ENCODE measurements at regions not wholly inside any gene's neighbourhood (a gene's known extent, or its start where the extent isn't known, plus 50 kb on each side); places are given as distances from the start of the nearest gene placed in this dataset.

DNA sequence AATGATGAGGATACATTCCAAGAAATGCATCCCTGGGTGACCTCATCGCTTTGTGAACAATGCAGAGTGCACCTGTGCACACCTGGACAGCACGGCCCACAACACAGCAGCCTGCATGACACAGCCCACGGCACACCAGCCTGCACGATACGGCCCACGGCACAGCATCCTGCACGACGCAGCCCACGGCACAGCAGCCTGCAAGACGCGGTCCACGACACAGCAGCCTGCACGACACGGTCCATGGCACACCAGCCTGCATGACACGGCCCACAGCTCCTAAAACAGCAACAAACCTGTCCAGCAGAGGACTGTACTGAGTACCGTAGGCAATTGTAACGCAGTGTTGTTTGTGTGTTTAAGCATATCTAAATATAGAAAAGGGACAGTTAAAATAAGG lies 134.7 kb upstream of the PPP2R2D start:
- TF ChIP-seq, protein P1, sequence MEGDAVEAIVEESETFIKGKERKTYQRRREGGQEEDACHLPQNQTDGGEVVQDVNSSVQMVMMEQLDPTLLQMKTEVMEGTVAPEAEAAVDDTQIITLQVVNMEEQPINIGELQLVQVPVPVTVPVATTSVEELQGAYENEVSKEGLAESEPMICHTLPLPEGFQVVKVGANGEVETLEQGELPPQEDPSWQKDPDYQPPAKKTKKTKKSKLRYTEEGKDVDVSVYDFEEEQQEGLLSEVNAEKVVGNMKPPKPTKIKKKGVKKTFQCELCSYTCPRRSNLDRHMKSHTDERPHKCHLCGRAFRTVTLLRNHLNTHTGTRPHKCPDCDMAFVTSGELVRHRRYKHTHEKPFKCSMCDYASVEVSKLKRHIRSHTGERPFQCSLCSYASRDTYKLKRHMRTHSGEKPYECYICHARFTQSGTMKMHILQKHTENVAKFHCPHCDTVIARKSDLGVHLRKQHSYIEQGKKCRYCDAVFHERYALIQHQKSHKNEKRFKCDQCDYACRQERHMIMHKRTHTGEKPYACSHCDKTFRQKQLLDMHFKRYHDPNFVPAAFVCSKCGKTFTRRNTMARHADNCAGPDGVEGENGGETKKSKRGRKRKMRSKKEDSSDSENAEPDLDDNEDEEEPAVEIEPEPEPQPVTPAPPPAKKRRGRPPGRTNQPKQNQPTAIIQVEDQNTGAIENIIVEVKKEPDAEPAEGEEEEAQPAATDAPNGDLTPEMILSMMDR (IDR thresholded peaks at IDR 0.05; ENCODE audit: low read depth, low read length) = no peak
- DNase-seq (ENCODE audit: extremely low read depth, low read depth) = no peak

DNA sequence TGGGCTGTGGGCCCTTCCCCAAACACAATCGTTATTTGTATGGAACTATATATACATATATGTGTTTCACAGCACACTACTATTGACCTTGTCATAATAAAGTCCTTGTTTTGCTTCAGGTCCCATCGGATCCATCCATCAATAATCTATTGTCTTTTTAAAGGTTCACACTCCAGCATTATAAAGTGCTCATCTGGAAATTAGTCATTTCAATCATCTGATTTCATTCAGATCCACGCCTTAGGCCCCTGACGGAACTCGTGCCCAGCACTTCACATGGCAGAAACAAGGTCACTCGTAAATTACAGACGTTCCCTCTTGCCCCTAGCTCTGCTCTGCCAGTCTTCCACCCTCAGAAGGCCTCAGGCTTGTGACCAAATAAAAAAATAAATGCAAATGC lies 133.1 kb upstream of the PPP2R2D start:
- no peak for DNase-seq (ENCODE audit: extremely low read depth, low read depth)
- TF ChIP-seq, protein P1 (IDR thresholded peaks at IDR 0.05; ENCODE audit: low read depth, low read length) = no peak

DNA sequence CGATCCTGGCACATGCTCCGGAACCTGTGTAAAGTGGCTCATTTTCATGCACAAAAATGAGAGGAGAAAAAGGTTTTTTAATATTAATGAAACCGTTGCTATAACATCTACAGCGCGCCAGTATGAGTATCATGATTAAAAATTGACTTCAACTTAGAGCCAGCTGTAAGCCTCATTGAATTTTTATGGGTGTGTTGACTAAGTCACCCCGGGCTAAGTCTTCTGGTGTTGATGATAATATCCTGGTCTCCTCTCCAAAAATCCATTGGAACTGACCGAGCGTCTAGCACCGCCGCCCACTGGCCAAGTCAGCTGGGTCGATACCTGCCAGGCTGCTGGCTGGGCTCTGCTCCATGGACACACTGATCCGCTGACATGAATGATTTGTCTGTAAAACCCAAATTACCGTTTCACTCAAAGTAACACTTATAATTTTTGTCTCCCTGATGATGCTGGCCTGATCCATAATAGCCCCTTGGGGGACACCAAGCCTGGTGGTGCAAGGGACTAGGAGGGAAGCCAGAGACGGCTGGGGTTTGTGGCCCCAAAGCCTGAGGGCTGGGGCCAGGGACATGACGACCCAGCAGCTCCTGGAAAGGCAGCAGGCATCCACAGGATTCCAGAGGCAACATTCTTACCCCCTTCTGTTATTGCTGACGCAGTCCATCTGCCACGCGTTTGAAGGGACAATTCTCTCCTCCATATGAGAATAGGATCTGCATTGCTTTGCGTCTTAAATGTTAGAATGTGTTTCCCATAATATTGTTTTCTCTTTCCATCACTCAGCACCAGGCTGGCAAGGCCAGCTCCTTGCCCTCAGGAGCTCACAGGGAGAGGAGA lies 131.0 kb upstream of the PPP2R2D start:
- TF ChIP-seq, protein P1 (IDR thresholded peaks at IDR 0.05; ENCODE audit: low read depth, low read length) = no peak
- no peak for DNase-seq (ENCODE audit: extremely low read depth, low read depth)

DNA sequence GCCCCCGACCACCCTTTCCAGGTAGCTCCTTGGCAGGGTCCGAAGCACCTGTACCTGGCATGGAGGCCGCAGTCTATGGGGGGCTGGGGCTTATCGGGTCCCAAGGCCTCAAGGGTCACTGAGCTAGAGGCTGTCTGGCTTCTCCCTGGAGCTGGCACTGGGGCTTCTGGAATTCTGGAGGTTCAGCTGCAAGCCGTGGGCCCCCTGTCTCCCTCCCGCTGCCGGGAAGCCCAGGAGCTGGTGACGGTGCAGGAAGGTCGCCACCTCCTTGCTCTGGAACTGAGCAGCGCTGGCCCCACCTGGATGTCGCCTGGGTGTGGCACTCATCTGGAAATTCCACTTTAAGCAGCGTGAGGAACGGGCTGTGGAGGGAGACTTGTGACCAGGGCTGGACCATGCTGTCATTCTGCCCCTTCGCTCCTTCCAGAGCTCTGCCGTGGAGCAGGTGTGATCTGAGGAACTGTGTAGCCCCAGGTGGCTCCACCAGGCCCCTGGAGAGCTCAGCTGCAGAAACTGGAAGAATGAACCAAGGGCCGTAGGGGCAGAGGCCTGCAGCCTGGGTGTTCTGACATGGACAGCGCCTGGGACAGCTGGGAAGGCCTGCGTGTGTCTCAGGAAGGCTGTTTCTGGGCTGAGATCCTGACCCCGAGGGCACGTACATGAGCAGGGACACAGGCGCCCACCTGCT lies 129.7 kb upstream of the PPP2R2D start:
- TF ChIP-seq, protein P1 (IDR thresholded peaks at IDR 0.05; ENCODE audit: low read depth, low read length) = no peak
- DNase-seq (ENCODE audit: extremely low read depth, low read depth) = no peak

DNA sequence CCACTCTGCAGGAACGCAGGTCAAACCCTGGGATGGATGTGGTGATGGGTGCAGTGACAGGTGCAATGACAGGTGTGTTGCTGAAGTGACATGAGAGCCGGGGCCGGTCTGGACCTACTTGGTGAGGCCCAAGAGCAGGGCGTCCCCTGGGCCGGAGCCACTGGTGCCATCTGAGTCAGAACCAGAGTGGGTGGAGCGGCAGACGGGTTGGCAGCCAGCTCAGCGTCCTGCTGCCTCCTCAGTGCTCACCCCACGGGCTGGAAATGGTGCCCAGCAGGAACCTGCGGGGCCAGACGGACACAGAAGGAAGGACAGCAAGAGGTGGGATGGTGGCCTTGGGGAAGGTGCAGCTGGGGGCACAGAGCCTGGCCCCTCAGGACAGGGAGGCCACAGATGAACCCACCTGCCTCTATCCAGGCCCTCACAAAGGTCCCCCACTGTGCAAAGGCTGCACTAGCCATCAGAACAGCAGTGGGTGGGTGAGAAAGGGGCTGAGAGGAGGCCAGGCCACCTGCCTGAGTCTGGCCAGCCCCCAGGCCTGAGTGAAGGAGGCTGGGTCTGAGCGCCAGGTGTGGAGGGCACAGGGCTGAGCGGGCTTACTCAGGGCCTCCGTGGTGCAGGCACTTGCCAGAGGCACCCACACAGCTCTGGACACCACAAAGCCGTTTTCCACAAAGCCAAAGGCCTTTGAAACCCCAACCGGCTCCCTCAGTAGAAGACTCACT lies 129.0 kb upstream of the PPP2R2D start:
- no peak for DNase-seq (ENCODE audit: extremely low read depth, low read depth)
- TF ChIP-seq, protein P1 (IDR thresholded peaks at IDR 0.05; ENCODE audit: low read depth, low read length) = no peak

DNA sequence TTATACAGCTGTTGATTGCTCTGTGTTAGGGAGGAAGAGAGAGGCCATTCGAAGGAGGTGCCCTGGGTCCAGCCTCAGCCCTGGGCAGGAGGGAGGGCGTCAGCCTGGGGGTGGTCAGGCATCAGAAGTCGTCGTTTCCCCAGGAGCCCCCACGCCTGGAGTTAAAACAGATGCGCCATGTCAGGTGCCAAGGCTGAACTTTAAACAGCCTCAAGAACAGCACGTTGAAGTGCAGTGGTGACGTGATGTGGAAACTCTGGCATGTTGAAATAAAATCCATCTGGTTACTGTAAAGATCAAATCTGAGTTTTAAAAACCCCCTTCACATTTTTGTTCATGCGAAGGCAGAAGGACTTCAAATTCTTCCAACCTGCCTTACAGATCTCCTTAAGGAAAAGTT lies 128.4 kb upstream of the PPP2R2D start:
- no peak for DNase-seq (ENCODE audit: extremely low read depth, low read depth)

More for the DNA sequence above, 128.4 kb upstream of the PPP2R2D start:
- TF ChIP-seq, protein P1 (IDR thresholded peaks at IDR 0.05; ENCODE audit: low read depth, low read length) = no peak
